Muscle of leg (tissue), 3 donors: ENCODE measurements at regions not wholly inside any gene's neighbourhood (a gene's known extent, or its start where the extent isn't known, plus 50 kb on each side); places are given as distances from the start of the nearest gene placed in this dataset.

Experiments
- DNase-seq: peaks from one replicate; pipeline ENCODE4 v3.0.0; 2013
- H3K27ac ChIP-seq: one replicate; pipeline ENCODE4 v1.5.1; 2013; ENCODE audit warnings: mild to moderate bottlenecking, low read length, control low read depth
- H3K27me3 ChIP-seq: one replicate; pipeline ENCODE4 v1.6.1; 2013; ENCODE audit warnings: low read length; ENCODE audit not compliant: control insufficient read depth, insufficient read depth
- H3K36me3 ChIP-seq: one replicate; pipeline ENCODE4 v1.6.1; 2013; ENCODE audit warnings: low read length; ENCODE audit not compliant: control insufficient read depth, insufficient read depth
- H3K4me1 ChIP-seq: one replicate; pipeline ENCODE4 v1.6.1; 2013; ENCODE audit warnings: low read length; ENCODE audit not compliant: control insufficient read depth, insufficient read depth
- H3K4me3 ChIP-seq: one replicate; pipeline ENCODE4 v1.5.1; 2013; ENCODE audit warnings: low read length, control low read depth
- H3K9me3 ChIP-seq: replicated peaks from 2 replicates; pipeline ENCODE4 v1.6.1; 2013; ENCODE audit warnings: low read depth, low read length; ENCODE audit not compliant: control insufficient read depth
- WGBS: methylation state at CpG from one replicate; pipeline ENCODE4 v1.1.5; 2013; ENCODE audit warnings: missing lambda C conversion rate; ENCODE audit not compliant: insufficient coverage; 5-methylcytosine and 5-hydroxymethylcytosine counted together

DNA sequence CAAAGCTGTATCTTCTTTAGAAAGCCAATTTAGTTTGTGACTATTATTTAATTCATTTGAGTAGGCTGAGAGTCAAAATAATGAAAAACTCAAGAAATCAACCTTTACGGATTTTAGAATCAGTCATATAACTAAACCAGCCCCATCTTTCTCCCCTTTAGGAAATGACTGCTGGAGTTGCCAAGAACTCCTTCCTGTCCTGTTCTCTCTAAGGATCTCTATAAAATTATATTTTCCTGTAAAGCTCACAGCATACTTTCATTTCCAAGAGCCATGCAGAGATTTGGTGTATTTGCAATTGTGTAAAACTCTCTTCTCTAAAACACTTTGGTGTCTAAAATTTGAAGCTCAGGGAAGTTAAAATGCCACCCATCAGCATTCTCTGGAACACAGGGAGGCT lies 323.4 kb upstream of the GBE1 start:
- no peaks in the 10 kb centered on the region for H3K36me3 ChIP-seq
- peak; percentile 74 for DNase-seq
- peak overlapping the region; percentile 74 for H3K27ac ChIP-seq
- H3K27me3 ChIP-seq = no peaks in the 10 kb centered on the region
- no peak overlapping the region for H3K4me3 ChIP-seq
- WGBS = no CpG with 5 or more reads among the region's 1 CpG
- H3K4me1 ChIP-seq = peaks cover 4% of the 10 kb centered on the region
- no peaks in the 10 kb centered on the region for H3K9me3 ChIP-seq

DNA sequence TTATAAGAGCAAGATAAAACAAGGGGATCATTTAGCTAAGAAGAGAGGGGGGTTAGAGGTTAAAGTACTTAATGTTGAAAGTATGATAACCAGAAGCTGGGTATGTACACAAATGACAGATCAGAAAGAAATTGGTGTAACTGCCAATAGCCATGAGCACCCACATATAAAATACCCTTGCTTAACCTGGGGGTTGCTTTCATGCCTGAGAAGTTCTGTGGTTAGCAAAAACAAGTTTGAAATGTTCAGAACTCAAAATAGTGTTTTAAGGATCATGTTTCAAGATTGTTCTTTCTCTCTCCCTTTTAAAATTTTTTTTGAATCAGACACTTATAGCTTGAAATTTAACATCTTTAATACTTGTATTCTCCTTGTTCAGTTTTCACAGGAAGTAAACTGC lies 321.4 kb upstream of the GBE1 start:
- no peaks in the 10 kb centered on the region for H3K9me3 ChIP-seq
- no peak overlapping the region for H3K4me3 ChIP-seq
- H3K27me3 ChIP-seq = no peaks in the 10 kb centered on the region
- no peak overlapping the region for H3K27ac ChIP-seq
- H3K36me3 ChIP-seq = no peaks in the 10 kb centered on the region
- DNase-seq = no peak
- peaks cover 4% of the 10 kb centered on the region for H3K4me1 ChIP-seq

DNA sequence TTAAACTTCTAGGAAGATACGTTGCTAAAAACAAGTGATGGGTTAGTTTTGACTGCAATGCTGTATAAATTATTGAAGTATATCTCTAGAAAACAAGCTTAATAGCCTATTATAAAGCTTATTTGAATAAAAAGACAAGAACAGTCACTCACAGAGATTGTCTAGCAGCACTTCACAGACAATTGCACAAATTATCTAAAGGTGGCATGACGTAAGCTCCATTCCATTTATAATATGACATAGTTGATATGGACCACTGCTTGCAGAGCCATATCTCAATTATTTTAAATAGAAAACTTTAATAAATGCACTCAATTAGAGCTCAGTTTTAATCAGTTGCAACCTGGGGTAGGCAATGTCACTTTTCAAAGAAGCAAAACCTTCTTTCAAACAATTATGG lies 319.9 kb upstream of the GBE1 start:
- Histone ChIP-seq H3K27me3 (no peaks in the 10 kb centered on the region), H3K4me3 (no peak overlapping the region), H3K36me3 (no peaks in the 10 kb centered on the region), H3K9me3 (no peaks in the 10 kb centered on the region), H3K27ac (no peak overlapping the region), H3K4me1 (peaks cover 4% of the 10 kb centered on the region)
- no peak for DNase-seq
- WGBS = no CpG with 5 or more reads among the region's 2 CpGs

DNA sequence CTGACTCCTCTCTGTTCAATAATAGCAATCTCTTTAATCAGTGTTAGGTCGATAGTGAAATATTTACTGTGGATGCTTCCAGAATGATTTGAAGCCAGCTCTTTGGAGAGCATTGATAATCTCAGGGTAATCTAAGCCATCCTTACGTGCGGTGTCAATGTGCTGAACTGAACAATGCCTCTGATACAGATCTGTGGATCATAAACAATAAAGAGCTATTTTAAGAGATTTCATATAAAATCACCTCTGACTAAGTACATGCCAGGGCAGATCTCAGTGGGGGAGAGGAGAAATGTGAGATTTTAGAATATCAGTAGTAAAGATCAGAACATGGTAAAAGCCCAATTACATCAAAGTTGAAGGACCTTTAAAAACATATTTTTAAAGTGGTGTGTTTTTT lies 319.3 kb upstream of the GBE1 start:
- DNase-seq = no peak
- Histone ChIP-seq H3K4me1 (peaks cover 4% of the 10 kb centered on the region), H3K27me3 (no peaks in the 10 kb centered on the region), H3K9me3 (no peaks in the 10 kb centered on the region), H3K27ac (no peak overlapping the region), H3K36me3 (no peaks in the 10 kb centered on the region), H3K4me3 (no peak overlapping the region)
- 56% methylated on average over 1 of the region's 3 CpGs for WGBS

DNA sequence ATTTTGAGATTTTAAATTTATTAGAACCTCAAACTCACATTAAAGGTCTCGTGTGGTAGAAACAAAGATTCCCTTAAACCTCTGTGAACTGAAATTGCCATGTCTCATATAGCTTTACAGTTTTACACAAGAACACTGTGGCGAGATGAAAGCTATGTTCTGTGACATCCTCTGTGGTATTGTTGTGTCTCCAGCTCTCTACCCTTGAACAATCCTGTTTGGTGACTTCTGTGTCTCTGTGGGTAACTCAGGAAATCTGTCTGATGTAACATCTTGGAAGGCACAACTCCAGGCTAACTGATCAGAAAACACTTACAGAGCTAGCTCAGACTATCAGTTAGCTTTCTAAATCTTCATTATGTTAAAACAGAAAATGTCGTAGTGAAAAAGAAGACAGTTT lies 318.8 kb upstream of the GBE1 start:
- Histone ChIP-seq H3K27me3 (no peaks in the 10 kb centered on the region), H3K9me3 (no peaks in the 10 kb centered on the region), H3K4me1 (peaks cover 3% of the 10 kb centered on the region), H3K27ac (no peak overlapping the region), H3K4me3 (no peak overlapping the region), H3K36me3 (no peaks in the 10 kb centered on the region)
- WGBS = no CpG with 5 or more reads among the region's 3 CpGs
- DNase-seq = no peak

DNA sequence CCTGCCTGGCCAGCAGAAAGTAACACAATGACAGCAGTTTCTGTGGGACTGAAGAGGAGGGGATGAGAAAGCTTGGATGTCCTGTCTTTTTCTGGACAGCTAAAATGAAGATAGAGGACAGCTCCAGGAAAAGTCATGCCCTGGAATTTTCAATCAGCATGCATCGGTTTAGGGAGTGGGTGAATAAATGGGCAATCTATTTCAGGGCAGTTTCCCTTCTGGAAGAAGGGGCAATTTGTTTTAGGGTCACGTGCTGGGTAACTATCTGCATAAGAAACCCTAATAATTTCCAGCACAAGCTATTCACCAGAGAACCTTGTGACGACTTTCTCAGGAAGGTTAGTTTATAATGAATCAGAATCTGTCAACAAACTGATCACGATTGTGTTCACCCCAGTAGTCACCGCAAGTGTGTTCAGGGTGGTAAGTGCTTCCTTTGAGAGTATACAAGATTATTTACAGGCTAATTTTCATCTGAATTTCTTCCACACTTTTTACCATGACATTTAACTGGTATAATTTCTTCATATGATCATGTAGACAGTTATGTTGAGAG lies 318.0 kb upstream of the GBE1 start:
- no peak for DNase-seq
- H3K27me3 ChIP-seq = no peaks in the 10 kb centered on the region
- no peaks in the 10 kb centered on the region for H3K36me3 ChIP-seq
- H3K9me3 ChIP-seq = no peaks in the 10 kb centered on the region
- H3K4me3 ChIP-seq = no peak overlapping the region
- WGBS = 50% methylated on average over 1 of the region's 5 CpGs
- H3K4me1 ChIP-seq = no peaks in the 10 kb centered on the region
- H3K27ac ChIP-seq = no peak overlapping the region

DNA sequence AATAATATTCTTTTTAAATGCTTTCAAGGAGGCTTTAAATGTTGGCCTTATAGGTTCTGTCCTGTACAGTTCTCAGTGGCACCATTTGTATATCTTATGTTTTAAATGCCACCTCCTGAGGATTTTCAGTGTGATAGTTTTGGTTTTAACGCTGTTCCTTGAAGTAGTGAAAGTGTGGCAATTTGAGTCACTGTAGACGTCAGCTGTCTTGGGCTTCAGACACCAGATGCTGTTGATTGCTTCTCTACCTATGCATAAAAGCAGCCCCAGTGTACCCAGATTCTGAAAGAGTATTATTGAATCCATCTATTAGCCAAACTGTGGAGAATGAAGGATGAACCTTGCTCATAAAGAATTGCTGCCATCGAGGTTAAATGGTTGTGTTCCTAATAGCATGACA lies 316.8 kb upstream of the GBE1 start:
- no peak overlapping the region for H3K27ac ChIP-seq
- H3K4me3 ChIP-seq = no peak overlapping the region
- no peaks in the 10 kb centered on the region for H3K9me3 ChIP-seq
- H3K27me3 ChIP-seq = no peaks in the 10 kb centered on the region
- H3K36me3 ChIP-seq = no peaks in the 10 kb centered on the region
- WGBS = 100% methylated on average over 1 of the region's 3 CpGs
- H3K4me1 ChIP-seq = no peaks in the 10 kb centered on the region
- no peak for DNase-seq

DNA sequence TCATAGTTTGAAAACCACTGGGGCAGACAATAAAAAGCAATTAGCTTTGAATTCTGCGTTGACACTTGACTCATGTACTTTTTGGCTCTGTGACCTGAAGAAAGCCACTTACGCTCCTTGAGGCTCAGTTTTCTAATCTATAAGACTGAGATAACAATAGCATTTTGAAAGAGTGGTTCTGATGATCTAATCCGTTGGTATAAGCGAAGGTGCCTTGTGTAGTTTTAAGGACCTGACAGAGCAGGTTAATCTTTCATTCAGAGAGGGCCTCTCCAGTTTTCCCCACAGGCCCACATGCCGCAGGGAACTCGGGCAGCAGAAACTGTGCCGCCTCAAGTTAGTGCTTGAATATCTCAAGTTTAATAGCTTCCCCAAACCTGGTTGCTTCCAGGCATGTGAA lies 306.0 kb upstream of the GBE1 start:
- no peak for DNase-seq
- Histone ChIP-seq H3K36me3 (no peaks in the 10 kb centered on the region), H3K27me3 (no peaks in the 10 kb centered on the region), H3K9me3 (no peaks in the 10 kb centered on the region), H3K4me3 (no peak overlapping the region), H3K27ac (no peak overlapping the region), H3K4me1 (no peaks in the 10 kb centered on the region)
- WGBS = 85% methylated on average over 3 of the region's 7 CpGs

DNA sequence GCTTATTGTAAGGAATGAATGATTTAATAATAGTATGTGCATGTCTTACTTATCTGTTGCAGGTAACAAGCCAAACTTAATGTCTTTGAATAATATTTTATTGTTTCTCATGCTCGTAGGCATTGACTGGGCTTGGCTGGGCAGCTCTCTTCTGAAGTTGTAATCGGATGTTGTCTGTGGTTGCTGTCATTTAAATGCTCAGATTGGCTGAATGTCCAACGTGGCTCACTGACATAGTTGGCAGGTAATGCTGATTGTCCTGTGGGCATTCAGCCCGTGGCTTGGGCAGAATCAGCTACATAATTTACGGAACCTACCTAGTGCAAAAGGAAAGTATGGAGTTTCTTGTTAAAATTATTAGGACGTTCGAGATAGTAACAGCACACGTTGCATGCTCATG lies 297.4 kb upstream of the GBE1 start:
- 88% methylated on average over 8 of the region's 8 CpGs for WGBS
- DNase-seq = no peak
- no peak overlapping the region for H3K27ac ChIP-seq
- H3K27me3 ChIP-seq = no peaks in the 10 kb centered on the region
- no peaks in the 10 kb centered on the region for H3K9me3 ChIP-seq
- no peaks in the 10 kb centered on the region for H3K36me3 ChIP-seq
- no peak overlapping the region for H3K4me3 ChIP-seq
- no peaks in the 10 kb centered on the region for H3K4me1 ChIP-seq

DNA sequence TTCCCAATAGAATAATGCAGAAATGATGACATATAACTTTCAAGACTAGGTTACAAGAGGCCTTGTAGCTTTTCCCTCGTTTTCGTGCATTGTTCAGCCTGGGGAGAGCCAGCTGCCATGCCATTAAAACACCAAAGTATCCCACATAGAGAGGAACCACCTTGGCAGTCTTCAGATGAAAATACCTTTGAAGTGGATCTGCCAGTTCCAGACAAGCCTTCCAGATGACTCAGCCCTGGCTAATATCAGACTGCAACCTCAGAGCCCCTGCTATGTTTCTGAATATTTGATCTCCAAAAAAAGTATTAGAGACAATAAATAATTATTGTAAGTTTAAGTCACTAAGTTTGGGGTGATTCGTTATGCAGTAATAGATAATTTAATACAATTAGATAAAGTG lies 294.3 kb upstream of the GBE1 start:
- H3K4me3 ChIP-seq = no peak overlapping the region
- no peak for DNase-seq
- H3K27ac ChIP-seq = no peak overlapping the region
- no peaks in the 10 kb centered on the region for H3K4me1 ChIP-seq
- 50% methylated on average over 2 of the region's 3 CpGs for WGBS
- H3K36me3 ChIP-seq = no peaks in the 10 kb centered on the region
- H3K27me3 ChIP-seq = no peaks in the 10 kb centered on the region
- no peaks in the 10 kb centered on the region for H3K9me3 ChIP-seq

DNA sequence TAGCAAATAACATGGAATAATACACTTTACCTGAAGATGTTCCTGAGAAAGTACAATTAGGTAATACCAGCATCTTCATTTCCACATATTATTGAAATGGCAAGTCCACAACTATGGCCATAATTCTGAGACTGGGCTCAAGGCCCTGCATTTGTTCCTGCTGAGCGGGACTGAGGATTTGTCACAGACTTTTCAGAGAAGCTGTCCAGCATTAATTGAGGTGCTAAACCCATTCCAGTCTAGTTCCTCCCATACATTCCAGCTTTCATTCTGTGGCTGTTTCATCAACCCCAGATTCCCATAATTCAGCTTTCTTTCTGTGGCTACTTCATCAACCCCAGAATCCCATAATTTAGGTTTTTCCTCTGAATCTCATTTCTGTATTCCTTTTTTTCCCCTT lies 293.4 kb upstream of the GBE1 start:
- Histone ChIP-seq H3K4me1 (no peaks in the 10 kb centered on the region), H3K27ac (no peak overlapping the region), H3K9me3 (no peaks in the 10 kb centered on the region), H3K36me3 (no peaks in the 10 kb centered on the region), H3K27me3 (no peaks in the 10 kb centered on the region), H3K4me3 (no peak overlapping the region)
- no peak for DNase-seq
- WGBS = 85% methylated on average over 1 of the region's 1 CpG
